Thyroid gland (tissue), 4 donors: ENCODE measurements at regions not wholly inside any gene's neighbourhood (a gene's known extent, or its start where the extent isn't known, plus 50 kb on each side); places are given as distances from the start of the nearest gene placed in this dataset.
"Not testable (repeated sequence)": the region's sequence is repeated elsewhere in the genome, so short reads cannot be mapped to it uniquely, and the experiment has no call there.

Experiments
- DNase-seq, 2 donors: peaks; one replicate each; pipeline ENCODE4 v3.0.0-alpha.2; 2019
- H3K27ac ChIP-seq, 3 donors: fragments of 200-600 bp; sonication (generic); 1 replicate in 2 of 3; 2 replicates in 1 of 3; pipeline ENCODE4 v1.5.1; 2016 to 2019; ENCODE audit warnings: mild to moderate bottlenecking in 1 of 3, moderate library complexity in 1 of 3
- H3K27me3 ChIP-seq: fragments of 200-600 bp; sonication (generic); one replicate; pipeline ENCODE4 v1.5.1; 2019
- H3K36me3 ChIP-seq, 2 donors: fragments of 200-600 bp; sonication (generic); one replicate each; pipeline ENCODE4 v1.5.1; 2016 to 2019
- H3K4me1 ChIP-seq, 2 donors: fragments of 200-600 bp; sonication (generic); one replicate each; pipeline ENCODE4 v1.5.1; 2017 to 2019
- H3K4me3 ChIP-seq, 3 donors: fragments of 200-600 bp; sonication (generic); replicated peaks in 1 of 3; 1 replicate in 2 of 3; 2 replicates in 1 of 3; pipeline ENCODE4 v1.5.1; 2016; ENCODE audit warnings: mild to moderate bottlenecking in 1 of 3
- H3K9me3 ChIP-seq: fragments of 200-600 bp; sonication (generic); one replicate; pipeline ENCODE4 v1.5.1; 2017
- CTCF ChIP-seq, 6 experiments: fragments of 200-600 bp in 3 of 6; fragments of 450-650 bp in 3 of 6; sonication (generic) in 3 of 6; IDR thresholded peaks; one replicate each; pipeline ENCODE4 v1.5.1; 2016 to 2019; ENCODE audit warnings: antibody characterized with exemption in 6 of 6, mild to moderate bottlenecking in 2 of 6, inconsistent platforms in 1 of 6, moderate library complexity in 1 of 6
- POLR2A ChIP-seq, 2 donors: fragments of 450-650 bp; IDR thresholded peaks; one replicate each; pipeline ENCODE4 v1.6.1; 2017; ENCODE audit warnings: antibody characterized with exemption in 2 of 2, mild to moderate bottlenecking in 2 of 2, moderate library complexity in 1 of 2
- WGBS, 2 donors: methylation state at CpG; one replicate each; pipeline ENCODE4 v1.1.5; 2017; 5-methylcytosine and 5-hydroxymethylcytosine counted together
- intact Hi-C: fragments of 100-400 bp; cut with DNase I; formaldehyde crosslinking; loops from one replicate; pipeline ENCODE4 v1.15.1; 2023

DNA sequence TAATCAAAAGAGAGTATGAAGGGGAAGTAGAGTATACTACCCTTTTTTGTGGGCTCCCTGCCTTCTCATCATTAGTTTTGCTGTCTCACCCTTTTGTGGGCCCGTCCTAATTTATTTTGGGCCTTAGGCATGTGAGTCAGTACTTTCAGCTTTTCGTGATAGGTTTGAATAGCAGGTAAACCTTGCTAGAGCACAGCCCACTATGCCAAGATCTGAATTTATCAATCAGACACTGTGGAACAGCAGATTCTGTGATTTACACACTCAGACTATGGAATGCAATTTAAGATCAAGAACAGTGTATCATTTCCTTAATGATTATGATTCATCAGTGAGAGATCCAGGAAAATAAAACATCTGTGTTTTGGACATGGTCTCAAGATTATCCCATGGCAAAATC is 1117.1 kb downstream of the KHDRBS2 start:
- Histone ChIP-seq H3K27ac (no peak overlapping the region), H3K36me3 (no peaks in the 10 kb centered on the region), H3K9me3 (no peaks in the 10 kb centered on the region), H3K4me1 (no peaks in the 10 kb centered on the region), H3K27me3 (no peaks in the 10 kb centered on the region), H3K4me3 (no peak overlapping the region)
- DNase-seq: no peak
- 74 to 89% methylated on average over 2 of the region's 2 CpGs for WGBS, 2 donors
- intact Hi-C loops: no loop called here
- TF ChIP-seq CTCF (IDR thresholded peaks at IDR 0.05) (no peak), POLR2A (IDR thresholded peaks at IDR 0.05) (no peak)

DNA sequence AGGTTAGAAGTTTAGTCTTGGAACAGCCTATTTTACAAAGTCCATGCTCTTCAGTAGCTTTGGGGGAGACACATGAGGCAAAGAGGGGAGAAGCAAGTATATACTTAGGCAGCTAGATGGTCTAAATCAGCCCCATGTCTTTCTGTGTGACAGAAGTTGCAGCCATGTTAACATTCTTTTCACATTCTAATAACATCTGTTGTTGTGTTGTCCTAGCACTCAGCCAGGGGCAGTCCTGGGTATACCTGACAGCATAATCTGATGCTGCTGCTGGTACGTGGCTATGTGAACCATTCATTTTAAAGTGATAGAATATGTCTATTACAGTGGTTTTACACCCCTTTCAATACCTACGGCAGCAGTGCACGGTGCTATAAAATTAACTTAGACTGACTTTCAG is 1137.0 kb downstream of the KHDRBS2 start:
- DNase-seq, H3K36me3 ChIP-seq, intact Hi-C loops, H3K4me1 ChIP-seq, H3K4me3 ChIP-seq, H3K9me3 ChIP-seq, H3K27ac ChIP-seq, H3K27me3 ChIP-seq: not testable (repeated sequence)
- WGBS, 2 donors: 85 to 96% methylated on average over 2 to 3 of the region's 3 CpGs

- H3K9me3 ChIP-seq, H3K36me3 ChIP-seq, H3K4me1 ChIP-seq, H3K4me3 ChIP-seq, intact Hi-C loops, H3K27ac ChIP-seq, H3K27me3 ChIP-seq, DNase-seq: not testable (repeated sequence)
Observed at GRCh38 chr6:61142261-61142660, 1143.8 kb downstream of the KHDRBS2 start.

- Histone ChIP-seq H3K4me3 (no peak overlapping the region), H3K36me3 (no peaks in the 10 kb centered on the region), H3K9me3 (no peaks in the 10 kb centered on the region), H3K4me1 (no peaks in the 10 kb centered on the region), H3K27me3 (no peaks in the 10 kb centered on the region), H3K27ac (no peak overlapping the region)
- intact Hi-C loops: no loop called here
- WGBS, 2 donors: 91 to 94% methylated on average over 5 of the region's 5 CpGs
- no peak for DNase-seq
- TF ChIP-seq CTCF (IDR thresholded peaks at IDR 0.05): no peak
- no peak for TF ChIP-seq POLR2A (IDR thresholded peaks at IDR 0.05)
Observed at GRCh38 chr6:61134028-61134427, 1152.0 kb downstream of the KHDRBS2 start.

GRCh38 chr6:61114185-61114584 is 1171.8 kb downstream of the KHDRBS2 start:
- H3K4me3 ChIP-seq, DNase-seq, H3K27me3 ChIP-seq, intact Hi-C loops, H3K27ac ChIP-seq, H3K9me3 ChIP-seq, H3K36me3 ChIP-seq, H3K4me1 ChIP-seq: not testable (repeated sequence)
- WGBS, 2 donors: 86 to 88% methylated on average over 1 of the region's 1 CpG

- H3K27me3 ChIP-seq, H3K9me3 ChIP-seq, H3K4me1 ChIP-seq, H3K27ac ChIP-seq, H3K36me3 ChIP-seq, intact Hi-C loops, H3K4me3 ChIP-seq, DNase-seq: not testable (repeated sequence)
- WGBS, 2 donors: 94% methylated on average over 5 to 7 of the region's 7 CpGs
Observed at GRCh38 chr6:61107914-61108313, 1178.1 kb downstream of the KHDRBS2 start.

DNA sequence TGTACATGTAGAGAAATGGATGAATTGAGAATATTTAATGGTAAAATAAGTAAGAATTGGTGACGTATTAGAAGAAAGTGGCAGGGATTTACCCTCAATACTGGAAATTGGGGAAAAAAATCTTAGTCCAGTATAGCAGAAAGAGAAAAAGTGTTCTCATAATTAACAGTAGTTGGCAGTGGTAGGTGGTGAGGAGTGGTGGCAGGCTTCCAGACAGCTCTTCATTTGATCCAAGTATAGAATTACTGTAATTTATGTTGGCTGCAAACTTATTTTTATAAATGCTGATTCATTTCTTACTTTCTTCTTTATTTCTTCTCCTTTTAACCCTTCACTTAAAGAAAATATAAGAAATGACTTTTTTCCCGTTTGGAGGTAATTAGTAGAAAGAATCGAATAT is 1182.4 kb downstream of the KHDRBS2 start:
- 80 to 85% methylated on average over 3 of the region's 3 CpGs for WGBS, 2 donors
- intact Hi-C loops: not testable (repeated sequence)

GRCh38 chr6:61100072-61100471 is 1186.0 kb downstream of the KHDRBS2 start:
- H3K36me3 ChIP-seq: no peaks in the 10 kb centered on the region
- H3K27ac ChIP-seq: no peak overlapping the region
- H3K27me3 ChIP-seq: no peaks in the 10 kb centered on the region
- no peaks in the 10 kb centered on the region for H3K9me3 ChIP-seq
- DNase-seq: no peak
- no peak overlapping the region for H3K4me3 ChIP-seq
- intact Hi-C loops: no loop called here
- TF ChIP-seq CTCF (IDR thresholded peaks at IDR 0.05) (no peak), POLR2A (IDR thresholded peaks at IDR 0.05) (no peak)
- H3K4me1 ChIP-seq: no peaks in the 10 kb centered on the region

More for the DNA sequence above, 1182.4 kb downstream of the KHDRBS2 start:
- not testable (repeated sequence) for H3K36me3 ChIP-seq, DNase-seq, H3K4me1 ChIP-seq, H3K27ac ChIP-seq, H3K4me3 ChIP-seq, H3K9me3 ChIP-seq, H3K27me3 ChIP-seq

GRCh38 chr6:61099561-61099960 is 1186.5 kb downstream of the KHDRBS2 start:
- H3K36me3 ChIP-seq, H3K4me3 ChIP-seq, H3K27ac ChIP-seq, H3K9me3 ChIP-seq, DNase-seq, intact Hi-C loops, H3K4me1 ChIP-seq, H3K27me3 ChIP-seq: not testable (repeated sequence)
- 87 to 88% methylated on average over 1 of the region's 1 CpG for WGBS, 2 donors

DNA sequence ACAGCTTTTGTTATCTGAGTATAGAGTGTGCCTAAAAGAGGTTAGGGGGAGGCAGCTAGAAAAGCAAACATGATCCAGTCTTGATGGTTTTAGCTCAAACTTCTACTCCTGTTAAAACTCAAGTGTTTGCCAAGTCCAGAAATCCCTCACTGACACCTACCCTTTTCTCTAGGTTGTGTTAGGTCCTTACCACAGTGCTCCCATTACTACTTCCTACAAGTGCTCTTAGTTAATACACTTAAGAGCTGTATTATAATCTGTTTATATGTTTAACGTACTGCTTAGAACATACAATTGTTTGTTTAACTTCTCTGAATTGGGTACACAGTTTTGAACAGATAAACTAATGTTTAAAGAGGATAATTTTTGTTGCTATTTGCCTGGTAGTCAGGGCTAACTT is 1198.0 kb downstream of the KHDRBS2 start:
- WGBS, 2 donors: 37 to 41% methylated on average over 1 of the region's 1 CpG
- intact Hi-C loops: not testable (repeated sequence)

More for the DNA sequence above, 1198.0 kb downstream of the KHDRBS2 start:
- H3K9me3 ChIP-seq, H3K4me1 ChIP-seq, H3K27ac ChIP-seq, H3K27me3 ChIP-seq, H3K36me3 ChIP-seq, DNase-seq, H3K4me3 ChIP-seq: not testable (repeated sequence)
